Stimulated activated CD4-positive, alpha-beta T cell treated with anti-CD3 and anti-CD28 coated beads, Interleukin-12 subunit alpha, Interleukin-12 subunit beta, amount 100 ng/mL, for 48 hours (primary cell): ENCODE measurements at regions not wholly inside any gene's neighbourhood (a gene's known extent, or its start where the extent isn't known, plus 50 kb on each side); places are given as distances from the start of the nearest gene placed in this dataset.
"Not testable (repeated sequence)": the region's sequence is repeated elsewhere in the genome, so short reads cannot be mapped to it uniquely, and the experiment has no call there.

Experiments
- DNase-seq, 3 donors: peaks; one replicate each; pipeline ENCODE4 v3.0.0-alpha.2; 2020; ENCODE audit warnings: low read depth in 2 of 3, low spot score in 1 of 3

GRCh38 chr3:94314218-94314883 lies 251.5 kb downstream of the NSUN3 start:
- no peak for DNase-seq

- DNase-seq: no peak
Observed at GRCh38 chr3:94317017-94317416, 254.2 kb downstream of the NSUN3 start.

GRCh38 chr3:94323596-94323995 lies 260.7 kb downstream of the NSUN3 start:
- no peak for DNase-seq

- no peak for DNase-seq
Observed at GRCh38 chr3:94331831-94332230, 269.0 kb downstream of the NSUN3 start.

- no peak for DNase-seq
Observed at GRCh38 chr3:94336046-94336753, 273.3 kb downstream of the NSUN3 start.

- no peak for DNase-seq
Observed at GRCh38 chr3:94345101-94345500, 282.2 kb downstream of the NSUN3 start.

- no peak for DNase-seq
Observed at GRCh38 chr3:94349310-94349878, 286.5 kb downstream of the NSUN3 start.

GRCh38 chr3:94356581-94356980 lies 293.7 kb downstream of the NSUN3 start:
- no peak for DNase-seq

- no peak for DNase-seq
Observed at GRCh38 chr3:94359996-94360395, 297.1 kb downstream of the NSUN3 start.

GRCh38 chr3:94360987-94361386 lies 298.1 kb downstream of the NSUN3 start:
- DNase-seq: no peak

- no peak for DNase-seq
Observed at GRCh38 chr3:94362393-94362792, 299.5 kb downstream of the NSUN3 start.

- no peak for DNase-seq
Observed at GRCh38 chr3:94365006-94365405, 302.1 kb downstream of the NSUN3 start.

- no peak for DNase-seq
Observed at GRCh38 chr3:94372026-94372425, 309.2 kb downstream of the NSUN3 start.

- no peak for DNase-seq
Observed at GRCh38 chr3:94373456-94373855, 310.6 kb downstream of the NSUN3 start.

GRCh38 chr3:94374439-94375161 lies 311.7 kb downstream of the NSUN3 start:
- DNase-seq: no peak

- not testable (repeated sequence) for DNase-seq
Observed at GRCh38 chr3:94377123-94377696, 314.3 kb downstream of the NSUN3 start.

GRCh38 chr3:94377863-94378262 lies 315.0 kb downstream of the NSUN3 start:
- not testable (repeated sequence) for DNase-seq

GRCh38 chr3:94378322-94378721 lies 315.5 kb downstream of the NSUN3 start:
- DNase-seq: no peak

- DNase-seq: no peak
Observed at GRCh38 chr3:94379264-94379663, 316.4 kb downstream of the NSUN3 start.

GRCh38 chr3:94394885-94395284 lies 332.0 kb downstream of the NSUN3 start:
- no peak for DNase-seq

GRCh38 chr3:94395851-94396250 lies 333.0 kb downstream of the NSUN3 start:
- DNase-seq: no peak
